K562 (cell line): ENCODE measurements at regions not wholly inside any gene's neighbourhood (a gene's known extent, or its start where the extent isn't known, plus 50 kb on each side); places are given as distances from the start of the nearest gene placed in this dataset.
A peak's percentile ranks its signal among the peaks of the same experiment; 100 is the strongest.

ENCODE experiments used
- E2F5 ChIP-seq: sonication (generic); formaldehyde crosslinking; IDR thresholded peaks from 2 replicates; pipeline ENCODE4 v1.8.0; 2022; ENCODE audit warnings: mild to moderate bottlenecking, missing genetic modification reagents
- E2F8 ChIP-seq: fragments of 450-650 bp; IDR thresholded peaks from 2 replicates; pipeline ENCODE4 v1.7.1; 2018; ENCODE audit warnings: mild to moderate bottlenecking, low read depth; ENCODE audit not compliant: partially characterized antibody
- ELK3 ChIP-seq: fragments of 450-650 bp; formaldehyde crosslinking; IDR thresholded peaks from 2 replicates; pipeline ENCODE4 v1.4.0; 2020; ENCODE audit warnings: mild to moderate bottlenecking
- FOS ChIP-seq: IDR thresholded peaks from 3 replicates; pipeline ENCODE4 v1.6.1; 2011; ENCODE audit not compliant: insufficient read length; ENCODE audit errors: extremely low read depth
- GTF2F1 ChIP-seq: IDR thresholded peaks from 2 replicates; pipeline ENCODE4 v1.6.1; 2011; ENCODE audit warnings: low read depth, low read length, improper control_type of control experiment
- MGA ChIP-seq: fragments of 450-650 bp; IDR thresholded peaks from 2 replicates; pipeline ENCODE4 v1.6.1; 2016; ENCODE audit warnings: mild to moderate bottlenecking, moderate library complexity
- PKNOX1 ChIP-seq: fragments of 450-650 bp; IDR thresholded peaks from 2 replicates; pipeline ENCODE4 v1.6.1; 2016
- PYGO2 ChIP-seq: fragments of 450-650 bp; IDR thresholded peaks from 2 replicates; pipeline ENCODE4 v1.6.1; 2016; ENCODE audit warnings: mild to moderate bottlenecking, missing genetic modification characterization, moderate library complexity, missing compliant biosample characterization
- RAD21 ChIP-seq, 2 experiments: fragments of 250-450 bp in 1 of 2; fragments of 450-650 bp in 1 of 2; sonication (Bioruptor Pico) in 1 of 2; formaldehyde crosslinking in 1 of 2; IDR thresholded peaks in 1 of 2; conservative IDR thresholded peaks in 1 of 2; 2 replicates each; pipeline versions ENCODE4 v1.4.0 to v1.8.0; 2020 to 2022; ENCODE audit warnings: mild to moderate bottlenecking in 2 of 2, moderate library complexity in 1 of 2
- ZC3H4 ChIP-seq: sonication (generic); formaldehyde crosslinking; IDR thresholded peaks from 2 replicates; pipeline ENCODE4 v1.9.0; 2021; ENCODE audit warnings: missing genetic modification reagents, borderline replicate concordance

GRCh38 chr21:35217504-35218060 lies 168.5 kb upstream of the RUNX1 start (continued):
- TF ChIP-seq MGA (peak; percentile 67), PYGO2 (tag) (no peak), PKNOX1 (peak; percentile 10; the same call in 1 of the 2 replicates), GTF2F1 (no peak), ELK3 (CRISPR knock-in tag) (no peak), RAD21 (CRISPR knock-in tag; conservative IDR thresholded peaks at IDR 0.05 in 1 of 2, IDR thresholded peaks at IDR 0.05 in 1 of 2) (peak in 1 of 2 experiments; percentile 46; a peak in 2 of 4 replicates), FOS (no peak), E2F8 (no peak), ZC3H4 (no peak), E2F5 (no peak)
